Gastrocnemius medialis (tissue), 4 donors: ENCODE measurements at regions not wholly inside any gene's neighbourhood (a gene's known extent, or its start where the extent isn't known, plus 50 kb on each side); places are given as distances from the start of the nearest gene placed in this dataset.

Source experiments
- POLR2A ChIP-seq, 2 donors: fragments of 450-650 bp; IDR thresholded peaks; one replicate each; pipeline ENCODE4 v1.6.1; 2017; ENCODE audit warnings: antibody characterized with exemption in 2 of 2, mild to moderate bottlenecking in 2 of 2, moderate library complexity in 2 of 2
- TF ChIP-seq, protein P1 (sequence below), 5 experiments: fragments of 450-650 bp in 3 of 5; fragments of 200-600 bp in 2 of 5; sonication (generic) in 2 of 5; IDR thresholded peaks in 4 of 5; conservative IDR thresholded peaks in 1 of 5; 1 replicate in 4 of 5; 2 replicates in 1 of 5; pipeline ENCODE4 v1.5.1; 2016 to 2019; ENCODE audit warnings: antibody characterized with exemption in 5 of 5, mild to moderate bottlenecking in 3 of 5, moderate library complexity in 3 of 5

DNA sequence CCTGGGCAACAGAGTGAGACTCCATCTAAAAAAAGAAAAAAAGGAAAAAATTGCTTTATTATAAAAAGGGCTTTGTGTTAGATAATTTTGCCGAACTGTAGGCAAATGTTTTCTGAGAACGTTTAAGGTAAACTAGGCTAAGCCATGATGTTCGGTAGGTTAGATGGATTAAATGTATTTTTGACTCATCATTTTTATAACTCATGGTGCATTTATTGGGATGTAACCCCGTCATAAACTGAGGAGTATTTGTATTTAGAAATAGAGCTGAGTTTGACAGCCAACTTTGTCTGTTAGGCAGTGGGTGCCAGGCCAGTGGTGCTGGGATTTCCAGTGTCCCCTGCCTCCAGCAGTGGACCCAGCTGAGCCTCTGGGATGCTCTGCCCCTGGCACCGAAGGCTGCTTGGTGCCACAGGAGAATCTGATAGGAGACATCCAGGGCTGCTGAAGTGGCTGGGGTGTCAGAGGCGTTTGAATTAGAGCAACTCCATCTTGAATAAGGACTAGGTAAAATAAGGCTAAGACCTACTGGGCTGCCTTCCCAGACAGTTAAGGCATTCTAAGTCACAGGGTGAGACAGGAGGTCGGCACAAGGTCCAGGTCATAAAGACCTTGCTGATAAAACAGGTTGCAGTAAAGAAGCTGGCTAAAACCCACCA is 114.9 kb upstream of the EEPD1 start:
- TF ChIP-seq, protein P1, sequence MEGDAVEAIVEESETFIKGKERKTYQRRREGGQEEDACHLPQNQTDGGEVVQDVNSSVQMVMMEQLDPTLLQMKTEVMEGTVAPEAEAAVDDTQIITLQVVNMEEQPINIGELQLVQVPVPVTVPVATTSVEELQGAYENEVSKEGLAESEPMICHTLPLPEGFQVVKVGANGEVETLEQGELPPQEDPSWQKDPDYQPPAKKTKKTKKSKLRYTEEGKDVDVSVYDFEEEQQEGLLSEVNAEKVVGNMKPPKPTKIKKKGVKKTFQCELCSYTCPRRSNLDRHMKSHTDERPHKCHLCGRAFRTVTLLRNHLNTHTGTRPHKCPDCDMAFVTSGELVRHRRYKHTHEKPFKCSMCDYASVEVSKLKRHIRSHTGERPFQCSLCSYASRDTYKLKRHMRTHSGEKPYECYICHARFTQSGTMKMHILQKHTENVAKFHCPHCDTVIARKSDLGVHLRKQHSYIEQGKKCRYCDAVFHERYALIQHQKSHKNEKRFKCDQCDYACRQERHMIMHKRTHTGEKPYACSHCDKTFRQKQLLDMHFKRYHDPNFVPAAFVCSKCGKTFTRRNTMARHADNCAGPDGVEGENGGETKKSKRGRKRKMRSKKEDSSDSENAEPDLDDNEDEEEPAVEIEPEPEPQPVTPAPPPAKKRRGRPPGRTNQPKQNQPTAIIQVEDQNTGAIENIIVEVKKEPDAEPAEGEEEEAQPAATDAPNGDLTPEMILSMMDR (IDR thresholded peaks at IDR 0.05 in 4 of 5, conservative IDR thresholded peaks at IDR 0.05 in 1 of 5): no peak
- TF ChIP-seq POLR2A (IDR thresholded peaks at IDR 0.05): no peak
